Activated B cell treated with CpG ODN at 0.5 μM for 24 hours (primary cell): ENCODE measurements at regions not wholly inside any gene's neighbourhood (a gene's known extent, or its start where the extent isn't known, plus 50 kb on each side); places are given as distances from the start of the nearest gene placed in this dataset.
A peak's percentile ranks its signal among the peaks of the same experiment; 100 is the strongest.

Experiments
- ATAC-seq: fragments of 200-7000 bp; cut with Tn5 transposase; one replicate; pipeline ENCODE4 v1.10.0; 2021; ENCODE audit warnings: low read depth, mild to moderate bottlenecking, moderate library complexity
- CTCF ChIA-PET: fragments of 350-600 bp; sonication (Branson Sonifier 250); formaldehyde crosslinking; loops from one replicate; lab custom pipeline; 2021; ENCODE audit warnings: antibody characterized with exemption; lab: Charles Lee
- POLR2A ChIA-PET: fragments of 350-600 bp; sonication (Branson Sonifier 250); formaldehyde crosslinking; loops from one replicate; lab custom pipeline; 2021; ENCODE audit warnings: antibody characterized with exemption; lab: Charles Lee
- DNase-seq: peaks from one replicate; pipeline ENCODE4 v3.0.0; 2022
- H3K27ac Mint-ChIP-seq: one replicate; pipeline ENCODE4 v1.8.0; 2020; ENCODE audit warnings: mixed read lengths
- H3K27me3 Mint-ChIP-seq: one replicate; pipeline ENCODE4 v1.8.0; 2021; ENCODE audit warnings: mixed read lengths
- H3K36me3 Mint-ChIP-seq: one replicate; pipeline ENCODE4 v1.8.0; 2021; ENCODE audit warnings: low read depth, mixed read lengths
- H3K4me1 Mint-ChIP-seq: one replicate; pipeline ENCODE4 v1.8.0; 2021; ENCODE audit warnings: mixed read lengths
- H3K4me3 Mint-ChIP-seq: one replicate; pipeline ENCODE4 v1.8.0; 2020; ENCODE audit warnings: mild to moderate bottlenecking, mixed read lengths
- H3K9me3 Mint-ChIP-seq: one replicate; pipeline ENCODE4 v1.8.0; 2020; ENCODE audit warnings: mixed read lengths
- CTCF ChIP-seq: fragments of 200-600 bp; IDR thresholded peaks from one replicate; pipeline ENCODE4 v1.8.0; 2022; ENCODE audit warnings: antibody characterized with exemption, mild to moderate bottlenecking
- intact Hi-C: fragments of 100-400 bp; cut with micrococcal nuclease; formaldehyde crosslinking; loops from one replicate; pipeline ENCODE4 v1.15.1; 2024

- H3K36me3 Mint-ChIP-seq, result peaks cover 39% of the 10 kb centered on the region
- H3K27ac Mint-ChIP-seq, result peak overlapping the region; percentile 46
- peaks cover 63% of the 10 kb centered on the region for H3K4me1 Mint-ChIP-seq
- ChIA-PET POLR2A (interaction anchor here (0.7 to 3.7 kb wide), 5 partner anchors 51 to 108 kb away, joined by 3 to 81 read pairs (median 7); no protein-coding TSS in a partner anchor), CTCF (interaction anchor here (3.3 kb wide), 1 partner anchor 272 kb away, joined by 49 read pairs; no protein-coding TSS in a partner anchor)
- H3K9me3 Mint-ChIP-seq, result peaks cover 9% of the 10 kb centered on the region
- TF ChIP-seq CTCF, result no peak
- ATAC-seq, result no peak
- no peak overlapping the region for H3K4me3 Mint-ChIP-seq
- H3K27me3 Mint-ChIP-seq, result no peaks in the 10 kb centered on the region
- no peak for DNase-seq
- intact Hi-C loops, result loop anchor here (5.0 to 10.0 kb wide), 2 partner anchors 402 to 1321 kb away; partner anchors contain the start of gene RPAP3
Observed at GRCh38 chr12:47305464-47305863, 225.7 kb upstream of the AMIGO2 start.

- Mint-ChIP-seq H3K27me3 (no peaks in the 10 kb centered on the region), H3K4me1 (peaks cover 65% of the 10 kb centered on the region), H3K4me3 (no peak overlapping the region), H3K27ac (peak overlapping the region; percentile 55), H3K36me3 (peaks cover 44% of the 10 kb centered on the region), H3K9me3 (peaks cover 17% of the 10 kb centered on the region)
- intact Hi-C loops, result loop anchor here (10.0 kb wide), 1 partner anchor 1319 kb away; no protein-coding TSS in a partner anchor
- no peak for ATAC-seq
- ChIA-PET POLR2A (interaction anchor here (1.6 kb wide), 1 partner anchor 96 kb away, joined by 5 read pairs; no protein-coding TSS in a partner anchor), CTCF (interaction anchor here (1.3 to 3.6 kb wide), 2 partner anchors 225 to 271 kb away, joined by 3 to 11 read pairs; partner anchors contain the start of genes AMIGO2 and PCED1B)
- TF ChIP-seq CTCF, result no peak
- DNase-seq, result no peak
Observed at GRCh38 chr12:47303995-47304560, 224.3 kb upstream of the AMIGO2 start.

GRCh38 chr12:47303207-47303606 lies 223.4 kb upstream of the AMIGO2 start:
- intact Hi-C loops, result loop anchor here (10.0 kb wide), 1 partner anchor 1318 kb away; no protein-coding TSS in a partner anchor
- Mint-ChIP-seq H3K4me3 (no peak overlapping the region), H3K36me3 (peaks cover 46% of the 10 kb centered on the region), H3K9me3 (peaks cover 19% of the 10 kb centered on the region), H3K27me3 (no peaks in the 10 kb centered on the region), H3K27ac (peak overlapping the region; percentile 64), H3K4me1 (peaks cover 66% of the 10 kb centered on the region)
- no peak for TF ChIP-seq CTCF
- ChIA-PET POLR2A (interaction anchor here (0.8 to 2.2 kb wide), 5 partner anchors 53 to 120 kb away, joined by 3 to 14 read pairs (median 5); no protein-coding TSS in a partner anchor), CTCF (interaction anchor here (1.3 to 3.6 kb wide), 4 partner anchors 94 to 271 kb away, joined by 3 to 12 read pairs (median 10); partner anchors contain the start of genes AMIGO2 and PCED1B)
- ATAC-seq (no peak), DNase-seq (no peak)

- Mint-ChIP-seq H3K27me3 (no peaks in the 10 kb centered on the region), H3K9me3 (peaks cover 19% of the 10 kb centered on the region), H3K27ac (peak overlapping the region; percentile 59), H3K4me1 (peaks cover 59% of the 10 kb centered on the region), H3K4me3 (peak overlapping the region; percentile 38), H3K36me3 (peaks cover 41% of the 10 kb centered on the region)
- CTCF ChIA-PET, result interaction anchor here (1.2 to 3.6 kb wide), 5 partner anchors 95 to 270 kb away, joined by 3 to 12 read pairs (median 9); partner anchors contain the start of genes AMIGO2 and PCED1B
- no peak for TF ChIP-seq CTCF
- intact Hi-C loops, result loop anchor here (10.0 kb wide), 1 partner anchor 1317 kb away; no protein-coding TSS in a partner anchor
- ATAC-seq (peak; percentile 74), DNase-seq (no peak)
- POLR2A ChIA-PET, result interaction anchor here (0.6 to 2.2 kb wide), 9 partner anchors 10 to 119 kb away, joined by 3 to 14 read pairs (median 5); no protein-coding TSS in a partner anchor
Observed at GRCh38 chr12:47302111-47302671, 222.4 kb upstream of the AMIGO2 start.

- Mint-ChIP-seq H3K36me3 (peaks cover 28% of the 10 kb centered on the region), H3K4me1 (peaks cover 40% of the 10 kb centered on the region), H3K27me3 (no peaks in the 10 kb centered on the region), H3K9me3 (peaks cover 15% of the 10 kb centered on the region), H3K27ac (peak overlapping the region; percentile 60), H3K4me3 (no peak overlapping the region)
- ChIA-PET POLR2A (interaction anchor here (0.7 kb wide), 2 partner anchors 57 to 214 kb away, joined by 3 to 4 read pairs; no protein-coding TSS in a partner anchor), CTCF (no interaction called here)
- DNase-seq, result no peak
- TF ChIP-seq CTCF, result no peak
- intact Hi-C loops, result no loop called here
- ATAC-seq, result no peak
Observed at GRCh38 chr12:47299586-47299985, 219.8 kb upstream of the AMIGO2 start.
